ENCODE measurements at regions not wholly inside any gene's neighbourhood (a gene's known extent, or its start where the extent isn't known, plus 50 kb on each side); places are given as distances from the start of the nearest gene placed in this dataset.
"Not testable (repeated sequence)": the region's sequence is repeated elsewhere in the genome, so short reads cannot be mapped to it uniquely, and the experiment has no call there.

DNA sequence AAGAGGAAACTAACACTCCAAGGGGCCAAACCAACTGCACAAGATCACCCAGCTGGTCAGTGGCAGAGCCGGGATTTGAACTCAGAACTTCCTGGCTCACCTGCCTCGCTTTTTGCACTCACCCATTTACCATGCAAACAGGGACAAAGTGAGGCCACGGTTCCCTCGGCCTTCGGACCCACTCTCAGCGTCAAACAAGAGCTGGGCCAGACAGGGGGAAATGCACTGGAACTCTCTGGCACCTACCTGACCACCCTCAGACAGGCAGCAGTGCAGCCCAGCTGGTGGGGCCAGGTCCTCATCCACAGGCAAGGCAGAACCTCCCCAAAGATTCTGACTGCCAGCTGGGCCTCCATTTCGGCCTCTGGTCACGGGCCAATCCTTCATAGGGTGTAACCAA, 93.7 kb upstream of the SRSF6 start:
- DNase-seq (ENCODE audit: low spot score) = no peak

- DNase-seq (ENCODE audit: low spot score) = no peak
Observed at GRCh38 chr20:43363506-43363905, 94.2 kb upstream of the SRSF6 start.

DNA sequence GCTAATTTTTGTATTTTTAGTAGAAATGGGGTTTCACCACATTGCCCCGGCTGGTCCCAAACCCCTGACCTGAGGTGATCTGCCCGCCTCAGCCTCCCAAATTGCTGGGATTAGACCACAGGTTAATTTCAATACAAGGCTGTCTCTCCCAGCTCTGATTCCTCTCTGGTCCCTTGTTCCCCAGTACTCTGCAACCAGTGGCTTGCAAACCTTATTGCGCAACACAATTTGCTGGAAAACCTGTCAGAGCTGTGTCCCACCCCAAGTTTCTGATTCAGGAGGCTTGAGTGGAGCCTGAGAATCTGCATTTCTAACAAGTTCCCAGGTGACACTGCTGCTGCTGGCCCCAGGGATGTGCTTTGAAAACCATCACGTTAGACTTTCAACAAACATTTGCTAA, 96.2 kb upstream of the SRSF6 start:
- DNase-seq (ENCODE audit: low spot score) = no peak

DNA sequence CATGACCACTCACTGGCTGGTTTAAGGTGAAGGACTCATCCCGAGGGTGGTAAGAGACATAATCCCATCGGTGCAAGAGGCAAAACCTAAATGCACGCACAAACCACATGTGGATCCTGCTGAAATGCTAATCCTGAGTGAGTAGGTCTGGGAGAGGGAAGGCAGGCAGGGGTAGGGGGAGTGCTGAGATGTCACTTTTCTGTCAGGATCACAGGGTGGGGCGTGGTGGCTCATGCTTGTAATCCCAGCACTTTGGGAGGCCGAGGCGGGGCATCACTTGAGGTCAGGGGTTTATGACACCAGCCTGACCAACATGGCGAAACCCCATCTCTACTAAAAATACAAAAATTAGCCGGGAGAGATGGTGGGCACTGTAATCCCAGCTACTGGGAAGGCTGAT, 97.7 kb upstream of the SRSF6 start:
- no peak for DNase-seq (ENCODE audit: low spot score)

DNA sequence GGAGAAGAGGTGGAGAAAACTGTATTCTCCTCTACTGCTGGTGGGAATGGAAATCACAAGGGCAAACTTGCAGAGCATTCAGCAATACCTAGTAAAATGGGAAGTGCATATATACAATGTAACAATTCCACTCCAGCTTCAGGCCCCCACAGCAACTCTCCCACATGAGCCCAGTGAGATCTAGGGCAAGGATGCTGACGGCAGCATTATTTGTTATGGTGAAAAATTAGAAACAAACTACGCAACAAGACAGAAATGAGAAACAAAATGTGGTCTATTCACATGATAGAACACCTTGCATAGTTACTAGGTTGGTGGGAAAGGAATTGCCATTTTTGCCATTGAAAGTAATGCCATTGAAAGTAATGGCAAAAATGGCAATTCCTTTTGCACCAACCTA, 98.9 kb upstream of the SRSF6 start:
- DNase-seq (ENCODE audit: low spot score) = no peak

DNA sequence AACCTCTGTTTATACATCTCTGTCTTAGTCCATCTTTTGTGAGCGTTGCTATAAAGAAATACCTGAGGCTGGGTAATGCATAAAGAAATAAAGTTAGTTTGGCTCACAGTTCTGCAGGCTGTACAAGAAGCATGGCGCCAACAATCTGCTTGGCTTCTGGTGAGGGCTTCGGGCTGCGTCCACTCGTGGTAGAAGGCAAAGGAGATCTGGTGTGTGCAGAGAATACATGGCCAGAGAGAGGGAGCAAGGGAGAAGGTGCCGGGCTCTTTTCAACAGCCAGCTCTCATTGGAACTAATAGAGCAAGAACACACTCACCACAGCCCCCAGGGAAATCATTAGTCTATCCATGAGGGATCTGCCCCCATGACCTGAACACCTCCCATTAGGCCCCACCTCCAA, 100.3 kb upstream of the SRSF6 start:
- DNase-seq (ENCODE audit: low spot score) = no peak

DNA sequence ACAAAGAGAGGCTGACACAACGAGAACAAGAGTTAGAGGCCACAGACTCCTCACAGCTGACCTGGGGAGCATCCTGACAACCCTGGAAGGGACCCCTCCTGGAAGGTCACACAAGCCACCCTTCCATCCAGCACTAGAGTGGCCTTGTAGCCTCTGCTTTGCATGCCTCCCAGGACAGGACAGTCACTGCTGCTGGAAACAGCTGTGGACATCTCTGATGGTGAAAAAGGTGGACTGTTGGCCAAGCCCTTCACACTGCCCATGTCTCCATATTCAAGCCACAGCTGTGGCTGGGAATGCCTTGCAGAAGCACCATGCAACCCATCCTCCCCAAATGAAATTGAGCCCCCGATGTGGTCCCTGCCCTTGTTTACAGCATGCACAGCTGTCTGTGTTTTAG, 102.1 kb upstream of the SRSF6 start:
- no peak for DNase-seq (ENCODE audit: low spot score)

- no peak for DNase-seq (ENCODE audit: low spot score)
Observed at GRCh38 chr20:43352996-43353395, 104.7 kb upstream of the SRSF6 start.

DNA sequence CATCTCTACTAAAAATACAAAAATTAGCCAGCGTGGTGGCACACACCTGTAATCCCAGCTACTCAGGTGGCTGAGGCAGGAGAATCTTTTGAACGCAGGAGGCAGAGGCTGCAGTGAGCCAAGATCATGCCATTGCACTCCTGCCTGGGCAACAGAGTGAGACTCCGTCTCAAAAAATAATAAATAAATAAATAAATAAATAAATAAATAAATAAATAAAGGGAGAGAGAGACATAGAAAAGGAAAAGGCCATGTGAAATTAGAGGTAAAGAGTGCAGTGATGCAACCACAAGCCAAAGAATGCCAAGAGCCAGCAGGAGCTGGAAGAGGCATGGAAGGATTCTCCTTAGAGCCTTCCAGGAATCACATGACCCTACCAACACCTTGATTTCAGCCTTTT, 107.0 kb upstream of the SRSF6 start:
- not testable (repeated sequence) for DNase-seq (ENCODE audit: low spot score)

DNA sequence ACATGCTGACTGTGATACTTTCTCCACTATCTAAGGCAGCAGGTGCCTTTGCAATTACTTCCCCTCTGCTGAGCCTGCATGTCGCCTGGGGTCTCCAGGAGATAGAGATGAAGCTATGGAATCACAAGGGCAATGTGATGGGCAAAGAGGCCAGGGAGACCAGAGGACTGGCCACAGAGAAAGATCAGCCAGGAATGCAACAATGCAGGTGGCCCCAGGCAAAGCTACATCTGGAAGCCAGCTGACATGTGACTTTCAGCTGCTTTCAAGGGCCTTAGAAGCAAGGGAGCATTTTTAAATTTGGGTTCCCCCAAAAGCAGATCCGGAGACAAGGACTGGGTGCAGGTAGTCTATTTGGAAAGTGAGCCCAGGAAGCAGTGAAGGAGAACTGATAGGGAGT, 107.9 kb upstream of the SRSF6 start:
- DNase-seq (ENCODE audit: low spot score) = no peak

DNA sequence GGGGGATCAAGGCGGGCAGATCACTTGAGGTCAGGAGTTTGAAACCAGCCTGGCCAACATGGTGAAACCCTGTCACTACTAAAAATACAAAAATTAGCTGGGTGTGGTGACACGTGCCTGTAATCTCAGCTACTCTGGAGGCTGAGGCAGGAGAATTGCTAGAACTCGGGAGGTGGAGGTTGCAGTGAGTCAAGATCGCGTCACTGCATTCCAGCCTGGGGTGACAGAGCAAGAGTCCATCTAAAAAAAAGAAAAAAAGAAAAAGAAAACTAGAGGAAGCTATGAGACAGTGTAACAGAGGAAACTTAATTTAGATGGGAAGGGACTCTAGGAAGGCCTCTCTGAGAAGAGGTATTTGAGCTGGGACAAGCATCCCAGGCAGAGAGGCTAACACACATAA, 109.9 kb upstream of the SRSF6 start:
- not testable (repeated sequence) for DNase-seq (ENCODE audit: low spot score)

GRCh38 chr20:43345676-43346075, 112.0 kb upstream of the SRSF6 start:
- no peak for DNase-seq (ENCODE audit: low spot score)

- DNase-seq (ENCODE audit: low spot score) = no peak
Observed at GRCh38 chr20:43341511-43341910, 116.2 kb upstream of the SRSF6 start.

DNA sequence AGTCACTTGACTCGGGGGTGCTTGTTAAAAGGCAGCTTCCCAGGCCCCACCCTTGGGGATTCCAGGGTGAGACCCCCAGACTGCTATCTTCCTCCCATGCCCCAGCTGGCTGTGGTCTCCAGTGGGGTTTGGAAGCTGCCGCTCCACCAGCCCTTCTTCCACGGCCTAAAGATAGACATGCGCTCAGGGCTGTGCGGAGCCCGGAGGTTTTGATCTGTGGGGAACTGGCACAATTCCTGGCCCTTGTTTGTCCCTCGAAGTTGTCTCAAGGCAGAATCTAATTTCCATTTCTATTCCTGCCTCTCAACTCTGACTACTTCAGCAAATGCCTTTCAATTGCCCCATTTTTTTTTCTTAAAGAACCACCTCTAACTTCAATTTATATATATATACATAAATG, 120.7 kb upstream of the SRSF6 start:
- no peak for DNase-seq (ENCODE audit: low spot score)

DNA sequence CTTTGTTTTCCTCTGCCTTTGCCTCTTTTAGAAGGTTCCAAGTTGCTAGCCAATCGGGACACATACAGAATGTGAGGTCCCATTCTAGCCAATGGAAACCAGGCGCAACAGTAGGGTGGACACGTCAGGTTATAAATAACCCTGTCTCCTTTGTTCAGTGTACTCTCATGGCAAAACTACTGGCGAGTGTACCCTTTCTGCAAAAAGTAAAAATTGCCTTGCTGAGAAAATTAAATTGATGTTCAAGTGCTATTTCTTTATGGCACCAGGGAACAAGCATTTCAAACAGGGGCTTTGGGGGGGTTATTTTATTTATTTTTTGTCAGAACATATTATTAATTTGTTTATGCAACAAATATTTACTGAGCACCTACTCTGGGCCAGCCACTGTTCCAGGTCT, 123.6 kb upstream of the SRSF6 start:
- DNase-seq (ENCODE audit: low spot score) = no peak

DNA sequence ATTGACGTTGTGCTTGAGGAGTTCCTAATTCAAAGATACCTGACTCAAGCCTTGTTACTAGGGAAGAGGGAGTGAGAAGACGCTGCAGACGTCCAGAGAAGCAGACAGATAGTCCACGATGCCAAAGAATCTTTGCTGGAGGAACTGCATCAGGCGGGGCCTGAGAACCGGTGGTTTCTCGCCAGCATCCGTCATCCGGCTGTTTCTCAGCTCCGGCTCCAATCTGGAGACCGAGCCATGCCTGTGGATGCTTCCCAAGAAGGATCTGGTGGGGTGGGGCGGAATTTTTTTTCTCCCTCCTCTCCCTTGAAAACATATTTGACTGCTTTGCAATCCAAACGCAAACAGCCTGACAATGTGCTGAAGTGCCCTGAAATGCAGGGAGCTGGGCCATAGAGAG, 125.8 kb upstream of the SRSF6 start:
- no peak for DNase-seq (ENCODE audit: low spot score)

- no peak for DNase-seq (ENCODE audit: low spot score)
Observed at GRCh38 chr20:43328697-43329096, 129.0 kb upstream of the SRSF6 start.

GRCh38 chr20:43327234-43327633, 130.5 kb upstream of the SRSF6 start:
- DNase-seq (ENCODE audit: low spot score) = not testable (repeated sequence)

GRCh38 chr20:43325926-43326325, 131.8 kb upstream of the SRSF6 start:
- no peak for DNase-seq (ENCODE audit: low spot score)

DNA sequence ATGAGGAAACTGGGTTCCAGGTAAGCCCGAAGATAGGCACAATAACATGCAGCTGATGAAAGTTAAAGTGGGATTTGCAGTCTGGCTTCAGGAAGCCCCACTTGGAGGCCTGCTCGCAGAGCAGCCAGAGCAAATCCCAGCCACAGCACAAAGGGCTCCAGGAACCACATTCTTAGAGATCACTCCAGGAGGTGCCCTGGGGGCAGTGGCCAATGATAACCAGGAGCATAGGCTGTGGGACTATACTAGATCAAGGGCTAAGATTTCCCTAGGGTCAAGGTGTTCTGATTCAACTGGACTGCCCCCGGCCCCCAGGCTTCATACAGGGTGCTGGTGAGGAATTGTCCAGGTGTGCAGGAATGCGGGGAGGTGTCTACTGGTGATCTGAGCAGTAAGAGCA, 133.9 kb upstream of the PTPRT start:
- no peak for DNase-seq (ENCODE audit: low spot score)

DNA sequence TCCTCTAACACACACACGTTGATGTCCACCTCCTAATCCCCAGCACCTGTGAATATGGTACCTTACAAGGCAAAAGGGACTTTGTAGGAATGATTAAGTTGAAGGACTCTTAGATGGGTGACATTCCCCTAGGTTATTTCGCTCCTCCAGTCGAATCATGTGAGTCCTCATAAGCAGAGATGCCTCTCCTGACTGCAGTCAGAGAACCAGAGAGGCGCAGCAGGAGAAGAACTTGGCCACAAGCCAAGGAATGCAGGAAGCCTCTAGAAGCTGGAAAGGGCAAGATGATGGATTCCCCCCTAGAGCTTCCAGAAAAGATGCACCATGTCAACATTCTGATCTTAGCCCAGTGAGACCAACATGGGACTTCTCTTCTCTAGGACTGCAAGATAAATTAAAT, 133.1 kb upstream of the PTPRT start:
- no peak for DNase-seq (ENCODE audit: low spot score)

DNA sequence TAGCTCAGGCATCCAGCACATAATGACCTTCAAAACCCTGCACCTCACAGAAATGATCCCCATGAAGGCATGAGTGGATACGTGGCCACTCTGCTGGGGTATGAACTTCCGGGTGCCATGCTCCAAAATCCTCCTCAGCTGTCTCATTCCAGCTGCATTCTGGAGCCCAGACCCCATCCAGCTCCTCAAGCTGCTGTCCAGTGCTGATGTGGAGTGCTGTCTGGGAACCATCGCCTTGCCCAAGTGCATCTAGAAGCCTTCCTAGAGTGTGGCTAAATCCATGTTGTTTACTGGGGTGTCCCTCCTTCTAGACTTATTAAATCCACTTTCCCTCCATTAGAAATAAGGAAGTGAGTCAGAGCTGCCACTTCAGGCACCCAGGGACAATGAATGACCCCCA, 130.8 kb upstream of the PTPRT start:
- no peak for DNase-seq (ENCODE audit: low spot score)

- DNase-seq (ENCODE audit: low spot score) = no peak
Observed at GRCh38 chr20:43318755-43319297, 129.1 kb upstream of the PTPRT start.

DNA sequence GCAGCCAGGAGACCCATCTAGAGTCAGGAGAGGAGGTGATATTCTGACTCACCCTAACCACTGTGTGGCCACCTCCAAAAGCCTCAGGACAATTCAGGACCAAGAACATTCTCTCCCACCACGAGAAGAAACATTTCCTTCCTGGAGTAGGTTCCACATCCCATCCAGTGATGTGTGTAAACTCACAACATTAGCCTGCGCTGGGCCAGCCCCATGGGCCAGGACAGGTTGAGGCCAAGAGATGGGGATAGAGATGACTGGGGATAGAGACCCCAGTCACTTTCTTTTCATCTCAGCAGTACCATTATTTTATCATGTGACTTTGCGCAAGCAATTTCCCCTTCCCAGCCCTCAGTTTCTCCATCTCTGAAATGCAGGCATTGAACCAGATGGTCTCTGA, 126.6 kb upstream of the PTPRT start:
- DNase-seq (ENCODE audit: low spot score) = no peak

DNA sequence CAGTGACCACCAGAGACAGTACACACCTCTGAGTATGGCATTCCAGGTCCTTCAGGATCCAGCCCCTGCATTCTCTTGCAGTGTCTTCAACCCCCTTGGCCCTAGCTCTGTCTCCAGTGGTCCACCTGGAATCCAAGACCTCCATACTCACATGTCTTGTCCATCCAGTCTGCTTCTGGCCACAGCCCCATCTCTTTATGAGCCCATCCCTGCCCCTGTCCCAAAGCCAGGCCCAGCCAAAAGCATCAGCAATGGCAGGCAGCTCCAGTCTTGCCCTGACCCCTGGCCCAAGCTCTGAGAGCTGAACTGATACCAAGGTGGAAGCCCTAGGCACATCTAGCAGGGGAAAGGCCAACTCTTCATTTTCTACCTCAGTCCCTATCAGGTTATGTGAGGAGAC, 119.6 kb upstream of the PTPRT start:
- no peak for DNase-seq (ENCODE audit: low spot score)
